Neural cell (in vitro differentiated cells): ENCODE measurements at regions not wholly inside any gene's neighbourhood (a gene's known extent, or its start where the extent isn't known, plus 50 kb on each side); places are given as distances from the start of the nearest gene placed in this dataset.

Source experiments
- CTCF ChIP-seq: fragments of 450-650 bp; IDR thresholded peaks from 2 replicates; pipeline ENCODE4 v1.5.1; 2014; ENCODE audit warnings: antibody characterized with exemption, mild to moderate bottlenecking, moderate library complexity; ENCODE audit not compliant: poor library complexity, severe bottlenecking
- EZH2 ChIP-seq: fragments of 200-600, 300-800 bp; shearing (Covaris generic), sonication (generic); IDR thresholded peaks from 2 replicates; pipeline ENCODE4 v1.6.1; 2014; ENCODE audit warnings: antibody characterized with exemption, low read length, borderline replicate concordance, mild to moderate bottlenecking; ENCODE audit not compliant: insufficient read depth, poor library complexity, severe bottlenecking
- POLR2AphosphoS5 ChIP-seq: IDR thresholded peaks from 2 replicates; pipeline ENCODE4 v1.6.1; 2012

- TF ChIP-seq POLR2AphosphoS5 (no peak), CTCF (no peak), EZH2 (no peak)
These were observed 1144.6 kb downstream of the SORCS3 start for GRCh38 chr10:105785721-105786120.
